ENCODE measurements at regions not wholly inside any gene's neighbourhood (a gene's known extent, or its start where the extent isn't known, plus 50 kb on each side); places are given as distances from the start of the nearest gene placed in this dataset.

DNA sequence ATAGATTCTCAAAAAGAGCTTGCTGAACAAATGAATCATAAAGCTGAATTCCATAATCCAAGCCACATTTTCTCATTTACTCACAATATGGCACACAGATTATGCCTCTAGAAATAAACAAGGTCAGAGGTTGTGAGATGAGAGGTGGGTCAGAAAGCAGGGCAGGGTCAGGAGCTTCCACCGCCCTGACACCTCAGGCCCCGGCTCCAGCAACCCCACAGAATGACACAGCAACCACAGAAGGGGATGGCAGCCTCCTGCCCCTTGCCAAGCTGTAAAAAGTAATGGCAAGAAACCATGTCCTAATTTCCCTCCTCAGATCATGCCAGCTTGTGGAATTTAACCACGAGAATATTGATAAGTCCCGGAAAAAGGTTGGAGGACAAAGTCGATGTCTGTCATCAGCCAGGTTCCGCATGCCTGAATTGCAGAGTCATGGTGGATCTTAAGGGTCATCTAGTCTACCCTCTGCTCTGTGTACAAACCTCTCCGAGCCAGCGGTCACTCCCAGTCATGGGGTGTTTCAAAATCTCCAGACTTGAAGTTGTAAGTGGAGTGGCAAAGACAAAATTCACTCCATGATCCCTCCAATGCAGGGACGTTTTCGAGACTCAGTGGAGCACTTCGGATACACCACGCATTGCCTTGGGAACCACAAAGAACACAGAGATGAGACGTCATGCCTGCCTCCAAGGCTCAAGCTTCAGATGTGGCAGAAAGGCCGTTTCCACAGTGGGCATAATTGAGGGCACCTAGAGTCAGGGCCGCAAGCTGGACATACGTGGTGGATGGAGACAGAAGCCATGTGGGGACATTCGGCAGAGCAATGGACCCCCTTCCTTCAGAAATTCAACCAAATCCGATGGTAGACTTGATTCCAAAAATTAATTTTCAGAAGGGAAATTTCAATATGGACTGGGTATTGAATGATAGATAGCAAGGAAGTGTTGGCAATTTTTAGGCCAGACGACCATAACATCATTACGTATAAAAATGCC is 254.0 kb downstream of the TOMM20 start (continued):
- TF ChIP-seq, protein P1, sequence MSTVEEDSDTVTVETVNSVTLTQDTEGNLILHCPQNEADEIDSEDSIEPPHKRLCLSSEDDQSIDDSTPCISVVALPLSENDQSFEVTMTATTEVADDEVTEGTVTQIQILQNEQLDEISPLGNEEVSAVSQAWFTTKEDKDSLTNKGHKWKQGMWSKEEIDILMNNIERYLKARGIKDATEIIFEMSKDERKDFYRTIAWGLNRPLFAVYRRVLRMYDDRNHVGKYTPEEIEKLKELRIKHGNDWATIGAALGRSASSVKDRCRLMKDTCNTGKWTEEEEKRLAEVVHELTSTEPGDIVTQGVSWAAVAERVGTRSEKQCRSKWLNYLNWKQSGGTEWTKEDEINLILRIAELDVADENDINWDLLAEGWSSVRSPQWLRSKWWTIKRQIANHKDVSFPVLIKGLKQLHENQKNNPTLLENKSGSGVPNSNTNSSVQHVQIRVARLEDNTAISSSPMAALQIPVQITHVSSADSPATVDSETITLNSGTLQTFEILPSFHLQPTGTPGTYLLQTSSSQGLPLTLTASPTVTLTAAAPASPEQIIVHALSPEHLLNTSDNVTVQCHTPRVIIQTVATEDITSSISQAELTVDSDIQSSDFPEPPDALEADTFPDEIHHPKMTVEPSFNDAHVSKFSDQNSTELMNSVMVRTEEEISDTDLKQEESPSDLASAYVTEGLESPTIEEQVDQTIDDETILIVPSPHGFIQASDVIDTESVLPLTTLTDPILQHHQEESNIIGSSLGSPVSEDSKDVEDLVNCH (CRISPR knock-in tag; IDR thresholded peaks at IDR 0.05), result no peak; the same call in 1 of the 2 replicates
- TF ChIP-seq TMF1 (CRISPR knock-in tag; IDR thresholded peaks at IDR 0.05; ENCODE audit: low read depth) (no peak), ZNF672 (CRISPR knock-in tag; IDR thresholded peaks at IDR 0.05) (no peak), NFIC (IDR thresholded peaks at IDR 0.05; ENCODE audit: low read length) (peak; percentile 73; the same call in 1 of the 2 replicates), MAZ (IDR thresholded peaks at IDR 0.05; ENCODE audit: borderline replicate concordance, low read depth, low read length) (no peak), MAZ (CRISPR knock-in tag; IDR thresholded peaks at IDR 0.05; ENCODE audit: low read depth) (peak; percentile 67), NFE2L1 (CRISPR knock-in tag; IDR thresholded peaks at IDR 0.05; ENCODE audit: borderline replicate concordance) (0 out of 2 replicates have a peak, but pooled peaks have one; percentile 79), MEF2D (CRISPR knock-in tag; IDR thresholded peaks at IDR 0.05) (peak; percentile 65; the same call in 1 of the 2 replicates), ELF3 (CRISPR knock-in tag; IDR thresholded peaks at IDR 0.05) (peak; percentile 99), HNF4G (IDR thresholded peaks at IDR 0.05; ENCODE audit: borderline replicate concordance, low read depth, low read length) (peak; percentile 62; the same call in 1 of the 2 replicates), HNF4G (CRISPR knock-in tag; IDR thresholded peaks at IDR 0.05; ENCODE audit: borderline replicate concordance, low read depth) (peak; percentile 79; the same call in 1 of the 2 replicates), ZNF572 (CRISPR knock-in tag; IDR thresholded peaks at IDR 0.05) (0 out of 2 replicates have a peak, but pooled peaks have one; percentile 29), ZBTB7B (CRISPR knock-in tag; IDR thresholded peaks at IDR 0.05) (peak; percentile 59; the same call in 1 of the 2 replicates), NFE2 (CRISPR knock-in tag; IDR thresholded peaks at IDR 0.05) (peak; percentile 73), ZBTB7A (CRISPR knock-in tag; IDR thresholded peaks at IDR 0.05) (peak; percentile 50; the same call in 1 of the 2 replicates)
- TF ChIP-seq, protein P2, sequence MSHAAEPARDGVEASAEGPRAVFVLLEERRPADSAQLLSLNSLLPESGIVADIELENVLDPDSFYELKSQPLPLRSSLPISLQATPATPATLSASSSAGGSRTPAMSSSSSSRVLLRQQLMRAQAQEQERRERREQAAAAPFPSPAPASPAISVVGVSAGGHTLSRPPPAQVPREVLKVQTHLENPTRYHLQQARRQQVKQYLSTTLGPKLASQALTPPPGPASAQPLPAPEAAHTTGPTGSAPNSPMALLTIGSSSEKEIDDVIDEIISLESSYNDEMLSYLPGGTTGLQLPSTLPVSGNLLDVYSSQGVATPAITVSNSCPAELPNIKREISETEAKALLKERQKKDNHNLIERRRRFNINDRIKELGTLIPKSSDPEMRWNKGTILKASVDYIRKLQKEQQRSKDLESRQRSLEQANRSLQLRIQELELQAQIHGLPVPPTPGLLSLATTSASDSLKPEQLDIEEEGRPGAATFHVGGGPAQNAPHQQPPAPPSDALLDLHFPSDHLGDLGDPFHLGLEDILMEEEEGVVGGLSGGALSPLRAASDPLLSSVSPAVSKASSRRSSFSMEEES (CRISPR knock-in tag; IDR thresholded peaks at IDR 0.05), result peak; percentile 54; the same call in 1 of the 2 replicates
- TF ChIP-seq, protein P3, sequence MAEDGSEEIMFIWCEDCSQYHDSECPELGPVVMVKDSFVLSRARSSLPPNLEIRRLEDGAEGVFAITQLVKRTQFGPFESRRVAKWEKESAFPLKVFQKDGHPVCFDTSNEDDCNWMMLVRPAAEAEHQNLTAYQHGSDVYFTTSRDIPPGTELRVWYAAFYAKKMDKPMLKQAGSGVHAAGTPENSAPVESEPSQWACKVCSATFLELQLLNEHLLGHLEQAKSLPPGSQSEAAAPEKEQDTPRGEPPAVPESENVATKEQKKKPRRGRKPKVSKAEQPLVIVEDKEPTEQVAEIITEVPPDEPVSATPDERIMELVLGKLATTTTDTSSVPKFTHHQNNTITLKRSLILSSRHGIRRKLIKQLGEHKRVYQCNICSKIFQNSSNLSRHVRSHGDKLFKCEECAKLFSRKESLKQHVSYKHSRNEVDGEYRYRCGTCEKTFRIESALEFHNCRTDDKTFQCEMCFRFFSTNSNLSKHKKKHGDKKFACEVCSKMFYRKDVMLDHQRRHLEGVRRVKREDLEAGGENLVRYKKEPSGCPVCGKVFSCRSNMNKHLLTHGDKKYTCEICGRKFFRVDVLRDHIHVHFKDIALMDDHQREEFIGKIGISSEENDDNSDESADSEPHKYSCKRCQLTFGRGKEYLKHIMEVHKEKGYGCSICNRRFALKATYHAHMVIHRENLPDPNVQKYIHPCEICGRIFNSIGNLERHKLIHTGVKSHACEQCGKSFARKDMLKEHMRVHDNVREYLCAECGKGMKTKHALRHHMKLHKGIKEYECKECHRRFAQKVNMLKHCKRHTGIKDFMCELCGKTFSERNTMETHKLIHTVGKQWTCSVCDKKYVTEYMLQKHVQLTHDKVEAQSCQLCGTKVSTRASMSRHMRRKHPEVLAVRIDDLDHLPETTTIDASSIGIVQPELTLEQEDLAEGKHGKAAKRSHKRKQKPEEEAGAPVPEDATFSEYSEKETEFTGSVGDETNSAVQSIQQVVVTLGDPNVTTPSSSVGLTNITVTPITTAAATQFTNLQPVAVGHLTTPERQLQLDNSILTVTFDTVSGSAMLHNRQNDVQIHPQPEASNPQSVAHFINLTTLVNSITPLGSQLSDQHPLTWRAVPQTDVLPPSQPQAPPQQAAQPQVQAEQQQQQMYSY (CRISPR knock-in tag; IDR thresholded peaks at IDR 0.05), result peak; percentile 92
- TF ChIP-seq, protein P4, sequence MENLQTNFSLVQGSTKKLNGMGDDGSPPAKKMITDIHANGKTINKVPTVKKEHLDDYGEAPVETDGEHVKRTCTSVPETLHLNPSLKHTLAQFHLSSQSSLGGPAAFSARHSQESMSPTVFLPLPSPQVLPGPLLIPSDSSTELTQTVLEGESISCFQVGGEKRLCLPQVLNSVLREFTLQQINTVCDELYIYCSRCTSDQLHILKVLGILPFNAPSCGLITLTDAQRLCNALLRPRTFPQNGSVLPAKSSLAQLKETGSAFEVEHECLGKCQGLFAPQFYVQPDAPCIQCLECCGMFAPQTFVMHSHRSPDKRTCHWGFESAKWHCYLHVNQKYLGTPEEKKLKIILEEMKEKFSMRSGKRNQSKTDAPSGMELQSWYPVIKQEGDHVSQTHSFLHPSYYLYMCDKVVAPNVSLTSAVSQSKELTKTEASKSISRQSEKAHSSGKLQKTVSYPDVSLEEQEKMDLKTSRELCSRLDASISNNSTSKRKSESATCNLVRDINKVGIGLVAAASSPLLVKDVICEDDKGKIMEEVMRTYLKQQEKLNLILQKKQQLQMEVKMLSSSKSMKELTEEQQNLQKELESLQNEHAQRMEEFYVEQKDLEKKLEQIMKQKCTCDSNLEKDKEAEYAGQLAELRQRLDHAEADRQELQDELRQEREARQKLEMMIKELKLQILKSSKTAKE (CRISPR knock-in tag; IDR thresholded peaks at IDR 0.05; ENCODE audit: borderline replicate concordance), result peak; percentile 79; the same call in 1 of the 2 replicates
